Uterus (tissue), 2 donors: ENCODE measurements at regions not wholly inside any gene's neighbourhood (a gene's known extent, or its start where the extent isn't known, plus 50 kb on each side); places are given as distances from the start of the nearest gene placed in this dataset.

Experiments
- CTCF ChIP-seq, 4 experiments: fragments of 200-600 bp in 2 of 4; fragments of 450-650 bp in 2 of 4; sonication (generic) in 2 of 4; IDR thresholded peaks; one replicate each; pipeline ENCODE4 v1.5.1; 2016 to 2019; ENCODE audit warnings: antibody characterized with exemption in 4 of 4, mild to moderate bottlenecking in 2 of 4, moderate library complexity in 1 of 4
- POLR2A ChIP-seq, 2 donors: fragments of 450-650 bp; IDR thresholded peaks; one replicate each; pipeline ENCODE4 v1.6.1; 2016; ENCODE audit warnings: antibody characterized with exemption in 2 of 2, mild to moderate bottlenecking in 1 of 2, moderate library complexity in 1 of 2

DNA sequence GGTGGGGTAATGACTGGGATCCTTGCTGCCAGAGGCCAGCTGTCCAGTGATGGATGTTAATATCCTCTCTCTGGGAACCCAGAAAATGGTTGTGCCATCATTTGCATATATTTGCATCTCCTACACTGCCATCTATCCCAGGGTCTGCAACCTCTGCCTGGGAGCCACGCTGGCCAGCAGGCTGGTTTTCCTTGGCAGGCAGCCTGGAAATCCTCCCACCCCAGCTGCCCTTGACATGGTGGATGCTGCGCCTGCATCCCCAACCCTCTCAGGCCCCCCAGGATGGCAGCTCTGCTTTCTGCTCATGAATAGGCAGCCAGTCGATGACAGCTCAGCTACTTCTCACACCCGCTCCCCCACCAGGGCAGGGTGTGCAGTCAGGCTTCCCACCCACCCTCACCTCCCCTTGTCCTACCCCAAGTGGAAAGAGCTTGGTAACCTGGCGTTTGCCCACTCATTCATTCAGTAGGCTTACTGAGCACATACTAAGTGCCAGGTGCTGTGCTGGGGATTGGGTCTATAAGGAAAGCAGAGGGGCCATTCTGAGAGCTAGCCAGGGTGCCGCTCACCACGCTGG lies 202.5 kb downstream of the TRIM29 start:
- no peak for TF ChIP-seq CTCF (IDR thresholded peaks at IDR 0.05)
- no peak for TF ChIP-seq POLR2A (IDR thresholded peaks at IDR 0.05)
